HG03097 (cell line): ENCODE measurements at regions not wholly inside any gene's neighbourhood (a gene's known extent, or its start where the extent isn't known, plus 50 kb on each side); places are given as distances from the start of the nearest gene placed in this dataset.
"Not testable (repeated sequence)": the region's sequence is repeated elsewhere in the genome, so short reads cannot be mapped to it uniquely, and the experiment has no call there.

Experiments
- ATAC-seq: cut with Tn5 transposase; IDR thresholded peaks from one replicate; pipeline ENCODE4 v1.9.1; 2021; ENCODE audit not compliant: unreplicated experiment, low FRiP score

GRCh38 chr3:177336873-177337450 is 139.7 kb upstream of the TBL1XR1 start:
- ATAC-seq, result no peak

DNA sequence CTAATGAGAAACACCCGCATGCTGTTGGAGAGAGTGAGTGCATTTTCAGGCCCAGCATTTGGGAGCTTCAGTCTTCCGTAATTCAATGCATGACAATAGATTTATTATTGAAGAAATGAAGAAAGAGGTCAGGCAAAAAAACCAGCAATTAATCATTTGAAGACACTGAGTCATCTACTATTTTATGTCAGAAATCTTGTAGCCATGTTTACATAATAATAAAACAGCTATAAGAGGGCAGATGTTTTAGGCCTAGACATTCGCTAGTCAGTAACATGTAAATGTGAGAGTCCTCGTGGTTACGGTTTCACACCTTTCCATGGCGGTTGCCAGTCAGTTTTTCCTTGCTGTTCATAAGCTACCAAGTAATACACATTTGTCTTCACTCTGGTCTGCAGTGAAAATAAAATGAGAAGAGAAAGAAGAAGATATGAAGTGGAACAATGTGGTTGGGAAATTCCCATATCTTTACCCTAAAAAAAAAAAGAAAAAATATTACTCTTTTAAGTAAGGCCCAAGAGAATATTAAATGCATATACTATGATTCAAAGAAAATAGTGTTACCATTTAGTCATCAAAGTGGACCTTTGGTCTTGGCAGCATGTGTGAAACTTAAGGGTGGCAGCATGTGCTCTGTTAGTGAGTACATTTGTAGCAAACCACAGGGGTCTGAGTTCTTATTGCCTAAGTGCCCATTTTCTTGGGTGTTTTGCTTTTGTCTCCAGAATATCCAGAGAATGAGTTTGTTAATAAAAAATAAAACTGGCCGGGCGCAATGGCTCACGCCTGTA is 140.5 kb upstream of the TBL1XR1 start:
- ATAC-seq, result peak; percentile 82

- ATAC-seq, result peak; percentile 37
Observed at GRCh38 chr3:177338697-177339219, 141.5 kb upstream of the TBL1XR1 start.

GRCh38 chr3:177339220-177339703 is 142.0 kb upstream of the TBL1XR1 start:
- not testable (repeated sequence) for ATAC-seq

GRCh38 chr3:177340243-177340830 is 143.1 kb upstream of the TBL1XR1 start:
- ATAC-seq, result no peak

DNA sequence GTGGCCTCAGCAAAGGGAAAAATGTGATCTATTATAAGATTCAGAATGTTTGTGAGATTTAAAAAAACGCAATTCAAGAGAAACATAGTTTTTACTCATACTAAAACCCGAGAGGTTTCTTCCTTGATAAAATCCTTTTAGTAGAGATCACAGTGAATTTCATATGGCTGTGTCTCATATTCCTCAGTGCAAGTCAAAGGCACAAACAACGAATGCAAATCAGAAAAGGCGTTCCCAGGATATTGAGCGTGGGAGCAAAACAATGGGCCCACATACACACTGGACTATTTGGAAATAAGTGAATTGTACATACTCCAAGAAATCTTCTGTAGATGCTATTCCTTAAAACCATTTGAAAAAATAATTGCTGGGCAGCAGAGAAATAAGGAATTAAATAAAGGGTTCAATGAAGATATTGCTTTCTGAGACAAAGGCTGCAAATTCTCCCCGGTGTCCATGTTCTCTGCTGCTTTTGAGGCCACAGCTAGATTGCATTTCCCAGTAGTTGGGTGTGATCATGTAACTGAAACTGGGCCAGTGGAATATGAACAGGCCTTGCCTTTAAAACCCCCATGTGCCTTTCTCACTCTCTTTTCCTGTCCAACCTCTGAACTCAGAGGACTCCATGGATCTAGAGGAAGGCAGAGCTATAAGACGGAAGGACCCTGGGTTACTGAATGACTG is 144.6 kb upstream of the TBL1XR1 start:
- ATAC-seq, result no peak

GRCh38 chr3:177343122-177343625 is 145.9 kb upstream of the TBL1XR1 start:
- ATAC-seq, result no peak

DNA sequence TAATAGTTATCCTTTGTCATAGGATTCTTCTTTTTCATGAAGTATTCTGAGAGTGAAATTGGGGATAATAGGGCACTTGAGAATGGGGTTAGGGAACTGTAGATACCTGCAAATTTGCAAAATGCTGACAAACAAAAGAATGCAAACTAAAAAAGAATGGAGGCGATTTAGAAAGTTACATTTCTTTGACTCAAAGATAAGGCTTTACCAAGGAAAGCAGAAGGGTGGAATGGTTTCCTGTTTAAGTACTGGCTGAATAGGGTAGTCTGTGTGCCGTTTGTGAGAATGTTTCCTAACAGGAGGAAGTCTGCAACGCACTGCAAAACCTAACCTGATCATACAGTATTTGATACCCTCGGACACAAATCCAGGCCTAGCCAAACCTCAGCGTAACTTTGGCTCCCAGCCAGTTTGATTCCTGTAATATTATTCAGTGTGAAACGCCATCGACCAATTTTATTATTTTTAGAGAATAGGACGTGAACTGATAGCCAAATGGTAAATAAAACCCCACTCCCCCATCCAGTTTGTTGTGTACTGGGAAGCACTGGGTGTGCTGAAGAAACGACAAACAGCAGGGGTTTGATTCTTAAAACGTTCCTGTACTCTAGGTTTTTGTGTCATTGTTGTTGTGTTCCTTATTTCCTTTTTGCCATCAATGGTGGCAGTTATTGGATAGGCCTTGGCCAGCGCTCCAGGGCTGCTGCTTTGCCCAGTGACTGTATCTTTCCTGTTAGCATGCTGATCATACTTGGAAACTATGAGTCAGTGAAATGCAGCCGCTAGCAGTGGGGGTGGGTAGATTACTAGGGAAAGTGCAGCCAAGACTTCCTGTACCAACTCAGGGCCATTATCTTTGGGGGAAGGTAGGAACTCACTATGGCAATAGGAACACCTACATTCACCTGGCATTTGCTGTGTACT is 148.0 kb upstream of the TBL1XR1 start:
- ATAC-seq, result peak; percentile 79

GRCh38 chr3:177345973-177346503 is 148.8 kb upstream of the TBL1XR1 start:
- ATAC-seq, result peak; percentile 7

- no peak for ATAC-seq
Observed at GRCh38 chr3:177346878-177347277, 149.6 kb upstream of the TBL1XR1 start.

GRCh38 chr3:177347611-177348010 is 150.3 kb upstream of the TBL1XR1 start:
- no peak for ATAC-seq

DNA sequence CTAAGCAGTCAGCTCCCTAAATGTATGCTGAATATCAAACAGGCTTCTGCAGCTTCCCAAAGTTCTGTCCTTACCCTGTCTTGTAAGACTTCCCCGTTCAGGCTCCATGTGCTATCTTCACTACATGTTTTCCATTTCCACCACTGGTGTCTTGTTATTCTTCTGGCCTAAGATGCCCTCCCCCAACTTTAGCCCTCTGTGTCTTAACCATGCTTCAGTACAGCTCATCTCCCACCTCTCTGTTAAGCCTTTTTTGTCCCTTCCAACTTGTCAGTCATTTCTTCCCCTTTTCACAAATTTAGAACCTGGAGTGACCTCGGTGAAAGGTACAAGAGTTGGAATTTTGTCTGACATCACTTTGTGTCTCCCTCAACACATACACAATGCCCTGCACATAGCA is 151.7 kb upstream of the TBL1XR1 start:
- ATAC-seq, result no peak

DNA sequence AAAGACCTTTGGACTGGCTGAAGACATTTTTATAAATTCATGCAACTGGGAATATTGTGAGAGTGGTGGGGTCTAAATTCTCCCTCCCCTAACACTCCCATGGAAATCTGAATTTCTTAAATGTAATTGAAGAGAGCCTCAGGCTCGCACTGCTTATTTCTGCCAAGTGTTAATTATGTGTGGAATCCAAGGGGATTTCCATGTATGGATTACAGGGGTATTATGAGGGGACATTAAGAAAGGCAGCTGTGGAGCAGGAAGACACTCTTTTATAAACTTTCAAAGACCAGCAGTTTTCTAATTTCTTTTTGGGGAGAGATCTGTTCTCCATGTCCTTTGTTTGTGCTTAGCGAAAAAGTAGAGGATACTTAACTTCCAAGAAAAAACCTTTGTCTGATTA is 152.1 kb upstream of the TBL1XR1 start:
- no peak for ATAC-seq

DNA sequence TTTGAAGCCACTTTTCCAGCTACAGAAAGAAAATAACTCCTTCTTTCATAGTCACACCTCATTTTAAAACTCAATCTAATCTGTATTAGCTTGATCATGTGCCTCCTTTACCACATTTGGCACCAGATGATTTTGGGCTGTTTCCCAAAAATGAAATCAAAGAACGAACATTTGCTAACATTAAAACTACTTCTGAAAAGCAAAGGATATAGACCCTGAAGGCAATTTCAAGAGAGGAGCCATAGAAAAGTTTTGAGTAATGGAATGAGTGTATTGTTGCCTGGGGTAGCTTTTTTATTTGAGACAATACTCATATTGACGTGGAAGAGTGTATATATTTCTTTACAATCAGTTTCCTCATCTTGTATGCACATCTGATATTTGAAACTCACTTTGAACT is 152.8 kb upstream of the TBL1XR1 start:
- no peak for ATAC-seq

GRCh38 chr3:177351206-177351605 is 153.9 kb upstream of the TBL1XR1 start:
- ATAC-seq, result no peak

DNA sequence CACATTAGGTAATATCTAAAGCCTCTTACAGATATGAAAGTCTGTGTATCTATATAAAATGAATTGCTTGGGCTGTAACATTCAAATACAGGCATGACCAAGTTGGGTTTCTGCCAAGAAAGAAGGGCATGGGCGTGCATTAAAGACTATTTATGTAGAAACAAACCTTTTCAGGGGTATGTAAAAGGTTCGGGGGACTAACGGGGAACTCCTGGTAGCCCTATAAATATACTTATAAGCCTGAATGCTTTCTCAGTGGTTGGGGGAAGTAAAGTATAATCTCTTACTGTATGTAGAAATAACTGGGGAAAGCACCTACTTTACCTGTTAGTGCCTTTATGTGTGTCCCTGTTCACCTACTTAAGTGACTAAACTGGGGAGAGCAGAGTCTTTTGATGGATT is 154.5 kb upstream of the TBL1XR1 start:
- peak; percentile 96 for ATAC-seq

- ATAC-seq, result no peak
Observed at GRCh38 chr3:177352424-177352823, 155.1 kb upstream of the TBL1XR1 start.

- ATAC-seq, result no peak
Observed at GRCh38 chr3:177353140-177353539, 155.9 kb upstream of the TBL1XR1 start.

GRCh38 chr3:177353879-177354278 is 156.6 kb upstream of the TBL1XR1 start:
- not testable (repeated sequence) for ATAC-seq
